ENCODE measurements at regions not wholly inside any gene's neighbourhood (a gene's known extent, or its start where the extent isn't known, plus 50 kb on each side); places are given as distances from the start of the nearest gene placed in this dataset.
"Not testable (repeated sequence)": the region's sequence is repeated elsewhere in the genome, so short reads cannot be mapped to it uniquely, and the experiment has no call there.

- DNase-seq (ENCODE audit: low read depth): not testable (repeated sequence)
Observed at GRCh38 chr17:22044706-22045246, 352.5 kb downstream of the KCNJ18 start.

DNA sequence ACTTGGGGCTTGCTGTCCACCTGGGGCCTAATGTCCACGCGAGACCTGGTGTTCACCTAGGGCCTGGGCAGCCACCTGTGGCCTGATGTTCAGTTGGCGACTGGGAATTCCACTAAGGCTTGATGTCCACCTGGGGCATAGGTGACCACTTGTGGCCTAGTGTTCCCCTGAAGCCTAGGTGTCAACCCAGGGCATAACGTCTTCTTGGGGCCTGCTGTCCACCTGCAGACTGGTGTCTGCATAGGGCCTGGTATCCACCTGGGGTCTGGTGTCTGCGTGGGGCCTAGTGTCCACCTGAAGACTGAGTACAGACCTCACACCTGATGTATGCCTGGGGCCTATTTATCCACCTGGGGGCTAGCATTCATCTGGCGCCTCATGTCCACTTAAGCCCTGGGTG is 355.2 kb downstream of the KCNJ18 start:
- not testable (repeated sequence) for DNase-seq (ENCODE audit: low read depth)

GRCh38 chr17:22048226-22048625 is 355.9 kb downstream of the KCNJ18 start:
- not testable (repeated sequence) for DNase-seq (ENCODE audit: low read depth)

GRCh38 chr17:22050766-22051165 is 358.4 kb downstream of the KCNJ18 start:
- DNase-seq (ENCODE audit: low read depth): not testable (repeated sequence)

- not testable (repeated sequence) for DNase-seq (ENCODE audit: low read depth)
Observed at GRCh38 chr17:22052715-22053114, 360.4 kb downstream of the KCNJ18 start.

- not testable (repeated sequence) for DNase-seq (ENCODE audit: low read depth)
Observed at GRCh38 chr17:22056566-22056965, 364.2 kb downstream of the KCNJ18 start.

DNA sequence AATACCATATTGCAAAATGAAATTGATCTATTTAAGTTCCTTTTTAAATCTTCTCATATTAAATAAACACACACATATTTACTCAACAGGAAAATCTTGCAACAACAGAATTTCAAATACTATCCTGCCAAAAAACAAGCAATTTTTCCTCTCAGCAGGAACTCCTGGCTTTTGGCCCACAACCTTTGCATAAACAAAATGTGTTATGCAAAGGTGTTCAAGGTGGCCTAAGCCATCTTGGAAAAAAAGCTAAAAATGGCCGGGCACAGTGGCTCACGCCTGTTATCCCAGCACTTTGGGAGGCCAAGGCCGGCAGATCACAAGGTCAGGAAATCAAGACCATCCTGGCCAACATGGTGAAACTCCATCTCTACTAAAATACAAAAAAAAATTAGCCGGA is 383.6 kb downstream of the KCNJ18 start:
- not testable (repeated sequence) for DNase-seq (ENCODE audit: low read depth)

DNA sequence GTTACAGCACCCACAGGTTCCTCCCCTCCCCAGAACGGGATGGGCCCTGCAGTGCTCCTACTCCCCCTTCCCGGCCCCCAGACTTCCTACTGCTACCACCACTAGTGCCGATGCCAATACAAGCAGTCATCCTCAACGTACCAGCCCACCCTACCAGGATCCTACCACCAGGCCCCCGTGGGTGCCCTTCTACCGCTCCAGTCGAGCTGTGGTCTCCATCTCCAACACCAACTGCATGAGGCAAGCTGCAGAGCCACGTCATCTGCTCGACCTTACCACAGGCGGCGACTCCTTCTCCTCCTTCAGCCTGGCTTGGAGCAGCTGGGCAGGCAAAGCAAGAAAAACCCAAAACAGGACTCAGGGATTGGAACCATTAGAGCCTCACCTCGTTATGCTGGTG is 396.3 kb downstream of the KCNJ18 start:
- DNase-seq (ENCODE audit: low read depth): not testable (repeated sequence)

GRCh38 chr17:22090263-22090935 is 398.1 kb downstream of the KCNJ18 start:
- no peak for DNase-seq (ENCODE audit: low read depth)

DNA sequence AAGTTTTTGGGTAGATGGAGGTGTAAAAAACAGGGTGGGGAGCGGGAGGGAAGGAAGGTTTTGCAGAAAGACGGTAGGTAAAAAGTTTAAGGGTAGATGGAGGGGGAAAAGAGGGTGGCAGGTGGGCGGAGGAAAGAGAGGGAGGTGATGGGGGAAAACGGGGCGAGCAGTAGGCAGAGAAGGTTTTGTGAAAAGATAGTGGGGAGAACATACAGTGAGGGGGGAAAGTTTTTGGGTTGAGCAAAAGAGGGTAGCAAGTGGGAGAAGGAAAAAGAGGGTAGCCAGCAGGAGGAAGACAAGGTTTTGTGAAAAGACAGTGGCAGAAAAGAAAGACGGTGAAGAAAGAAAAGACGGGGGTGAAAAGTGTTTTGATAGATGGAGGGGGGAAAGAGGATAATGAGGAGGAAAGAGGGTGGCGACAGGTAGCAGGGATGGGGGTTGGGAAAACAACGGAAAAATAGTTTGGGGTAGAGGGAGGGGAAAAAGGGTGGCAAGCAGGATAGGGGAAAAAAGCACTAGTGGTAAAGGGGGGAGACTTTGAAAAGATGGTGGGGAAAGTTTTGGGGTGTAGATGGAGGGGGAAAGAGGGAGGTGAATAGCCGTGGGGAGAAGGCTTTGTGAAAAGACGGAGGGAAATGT is 398.8 kb downstream of the KCNJ18 start:
- not testable (repeated sequence) for DNase-seq (ENCODE audit: low read depth)

- DNase-seq (ENCODE audit: low read depth): not testable (repeated sequence)
Observed at GRCh38 chr17:22091840-22092239, 399.5 kb downstream of the KCNJ18 start.

DNA sequence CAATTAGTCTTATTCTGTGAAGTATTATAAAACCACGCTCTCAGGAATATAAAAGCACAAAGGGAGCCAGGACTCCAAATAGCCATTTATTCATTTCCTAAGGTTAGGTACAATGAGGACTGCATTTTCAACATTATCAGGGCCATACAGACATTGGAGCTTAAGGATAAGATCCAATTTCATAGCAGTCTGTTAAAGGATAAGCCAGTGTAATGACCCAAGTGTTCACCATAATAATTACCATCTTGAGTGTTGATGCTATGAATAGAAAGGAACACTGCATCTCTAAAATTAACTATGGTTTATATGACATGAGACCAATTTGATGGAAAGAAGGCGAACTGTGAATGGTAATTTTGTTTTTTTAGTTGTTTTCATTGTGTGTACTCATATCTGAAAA is 403.1 kb downstream of the KCNJ18 start:
- DNase-seq (ENCODE audit: low read depth): not testable (repeated sequence)

- not testable (repeated sequence) for DNase-seq (ENCODE audit: low read depth)
Observed at GRCh38 chr17:22099633-22100032, 407.3 kb downstream of the KCNJ18 start.

DNA sequence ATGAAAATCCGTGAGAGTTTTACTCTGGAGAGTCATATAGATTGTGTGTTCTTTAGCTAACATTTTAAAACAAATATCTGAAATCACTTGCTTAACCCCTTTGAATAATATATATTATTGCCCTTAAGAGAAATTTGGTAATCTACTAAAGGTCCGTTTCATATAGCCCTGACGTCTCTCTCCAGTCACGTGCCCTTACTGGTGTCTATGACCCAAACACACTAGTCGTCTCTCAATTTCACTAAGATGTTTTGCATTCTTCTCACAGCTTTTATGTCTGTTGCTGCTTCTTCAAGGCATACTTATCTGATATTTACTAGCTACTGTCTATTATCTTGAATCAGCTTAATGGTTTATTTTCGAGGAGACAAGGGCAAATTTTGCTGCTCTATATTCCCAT is 409.9 kb downstream of the KCNJ18 start:
- DNase-seq (ENCODE audit: low read depth): no peak

DNA sequence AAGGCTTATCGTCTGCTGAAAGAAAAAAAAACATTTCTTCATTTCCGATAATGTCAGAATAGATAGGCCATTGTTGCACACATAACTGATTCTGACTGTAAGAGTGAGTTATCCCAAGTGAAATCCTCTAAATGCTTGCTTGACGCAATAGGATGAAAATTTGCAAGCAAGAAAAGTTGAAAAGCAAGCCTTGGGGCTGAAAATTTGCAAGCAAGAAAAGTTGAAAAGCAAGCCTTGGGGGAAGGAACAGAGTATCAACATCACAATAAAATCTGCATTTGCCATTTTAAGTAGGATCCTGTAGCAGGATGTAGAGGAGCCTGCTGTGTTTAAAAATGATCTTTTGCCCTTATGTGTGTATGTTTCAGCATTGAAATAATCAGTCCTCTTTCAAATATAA is 424.4 kb downstream of the KCNJ18 start:
- DNase-seq (ENCODE audit: low read depth): not testable (repeated sequence)

GRCh38 chr17:22117401-22117800 is 425.1 kb downstream of the KCNJ18 start:
- DNase-seq (ENCODE audit: low read depth): not testable (repeated sequence)

DNA sequence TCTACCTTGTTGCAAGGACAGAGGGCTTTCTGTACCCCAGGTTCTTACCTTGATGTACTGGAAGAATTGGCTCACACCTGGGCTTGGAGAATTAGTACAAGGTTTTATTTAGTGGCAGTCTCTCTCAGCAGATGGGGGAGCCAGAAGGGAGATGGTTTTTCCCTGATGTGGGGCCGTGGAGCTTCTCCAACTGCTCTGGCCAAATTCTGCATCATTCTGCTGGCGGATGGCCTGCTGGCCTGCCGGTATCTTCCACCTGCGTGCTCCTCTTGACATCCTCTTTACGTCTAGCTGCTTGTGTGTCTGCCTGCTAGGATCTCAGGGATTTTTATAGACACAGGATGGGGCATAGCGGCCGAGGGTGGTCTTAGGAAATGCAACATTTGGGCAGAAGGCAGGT is 426.7 kb downstream of the KCNJ18 start:
- DNase-seq (ENCODE audit: low read depth): not testable (repeated sequence)

DNA sequence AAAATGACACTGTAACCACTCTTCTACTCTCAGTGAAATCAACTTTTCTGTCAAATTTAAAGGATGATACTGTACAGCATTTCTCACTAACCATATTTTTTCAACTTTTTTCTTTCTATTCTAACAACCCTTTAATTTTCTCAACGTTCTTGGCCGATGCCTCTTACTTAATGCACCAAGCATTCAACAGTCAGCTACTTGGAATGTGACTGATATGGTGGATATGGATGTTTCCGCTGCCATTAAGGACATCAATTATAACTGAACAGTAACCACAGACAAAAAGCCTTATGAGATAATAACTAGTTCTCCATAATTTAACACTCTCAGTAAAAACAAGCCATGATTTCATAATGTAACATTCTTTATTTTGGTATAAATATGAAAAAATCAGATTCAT is 427.4 kb downstream of the KCNJ18 start:
- DNase-seq (ENCODE audit: low read depth): not testable (repeated sequence)

- DNase-seq (ENCODE audit: low read depth): no peak
Observed at GRCh38 chr17:22123536-22124281, 431.4 kb downstream of the KCNJ18 start.

DNA sequence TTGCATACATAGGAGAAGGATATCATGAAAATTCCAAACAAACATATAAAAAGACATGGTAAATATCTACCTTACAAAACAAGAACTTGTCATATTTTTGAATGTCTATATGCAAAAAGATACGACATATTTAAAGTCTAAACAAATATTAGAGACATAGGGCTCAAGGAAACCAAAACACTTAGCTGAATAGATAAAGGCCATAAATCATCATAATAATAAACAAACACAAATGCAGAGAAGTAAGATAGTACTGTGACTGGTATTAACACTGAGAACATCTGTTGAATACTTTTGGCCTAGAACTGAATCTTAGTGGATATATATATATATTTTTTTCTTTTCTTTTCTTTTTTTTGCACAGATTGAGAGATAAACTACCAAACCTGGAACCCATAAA is 435.8 kb downstream of the KCNJ18 start:
- DNase-seq (ENCODE audit: low read depth): no peak

DNA sequence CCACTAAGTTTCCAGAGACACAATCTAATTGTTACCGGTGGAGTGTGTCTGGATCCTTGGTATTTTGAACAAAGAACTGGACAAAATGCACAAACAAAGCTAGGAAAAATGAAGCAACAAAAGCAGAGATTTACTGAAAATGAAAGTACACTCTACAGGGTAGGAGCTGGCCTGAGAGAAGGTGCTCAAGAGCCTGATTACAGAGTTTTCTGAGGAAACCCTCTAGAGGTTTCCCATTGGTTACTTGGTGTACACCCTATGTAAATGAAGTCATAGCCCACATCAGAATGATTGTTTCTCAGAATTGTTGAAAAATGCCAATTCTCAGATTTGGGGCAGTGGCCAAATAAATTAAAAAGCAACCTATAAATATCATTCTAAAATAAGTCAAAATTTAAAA is 436.4 kb downstream of the KCNJ18 start:
- no peak for DNase-seq (ENCODE audit: low read depth)

- DNase-seq (ENCODE audit: low read depth): not testable (repeated sequence)
Observed at GRCh38 chr17:22129920-22130319, 437.6 kb downstream of the KCNJ18 start.

Measured in renal cortical epithelial cell (primary cell).